ENCODE measurements at regions not wholly inside any gene's neighbourhood (a gene's known extent, or its start where the extent isn't known, plus 50 kb on each side); places are given as distances from the start of the nearest gene placed in this dataset.

GRCh38 chr15:62486041-62486440 is 321.0 kb upstream of the C2CD4B start:
- TF ChIP-seq, protein P1, sequence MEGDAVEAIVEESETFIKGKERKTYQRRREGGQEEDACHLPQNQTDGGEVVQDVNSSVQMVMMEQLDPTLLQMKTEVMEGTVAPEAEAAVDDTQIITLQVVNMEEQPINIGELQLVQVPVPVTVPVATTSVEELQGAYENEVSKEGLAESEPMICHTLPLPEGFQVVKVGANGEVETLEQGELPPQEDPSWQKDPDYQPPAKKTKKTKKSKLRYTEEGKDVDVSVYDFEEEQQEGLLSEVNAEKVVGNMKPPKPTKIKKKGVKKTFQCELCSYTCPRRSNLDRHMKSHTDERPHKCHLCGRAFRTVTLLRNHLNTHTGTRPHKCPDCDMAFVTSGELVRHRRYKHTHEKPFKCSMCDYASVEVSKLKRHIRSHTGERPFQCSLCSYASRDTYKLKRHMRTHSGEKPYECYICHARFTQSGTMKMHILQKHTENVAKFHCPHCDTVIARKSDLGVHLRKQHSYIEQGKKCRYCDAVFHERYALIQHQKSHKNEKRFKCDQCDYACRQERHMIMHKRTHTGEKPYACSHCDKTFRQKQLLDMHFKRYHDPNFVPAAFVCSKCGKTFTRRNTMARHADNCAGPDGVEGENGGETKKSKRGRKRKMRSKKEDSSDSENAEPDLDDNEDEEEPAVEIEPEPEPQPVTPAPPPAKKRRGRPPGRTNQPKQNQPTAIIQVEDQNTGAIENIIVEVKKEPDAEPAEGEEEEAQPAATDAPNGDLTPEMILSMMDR (IDR thresholded peaks at IDR 0.05; ENCODE audit: low read length), result no peak
- TF ChIP-seq EZH2 (optimal IDR thresholded peaks at IDR 0.05; ENCODE audit: low read depth, low read length), result no peak

Data from MM.1S (cell line).